ENCODE measurements at regions not wholly inside any gene's neighbourhood (a gene's known extent, or its start where the extent isn't known, plus 50 kb on each side); places are given as distances from the start of the nearest gene placed in this dataset.

- no peak overlapping the region for H2AK5ac ChIP-seq (ENCODE audit: insufficient read length, low read length)
Measured at GRCh38 chr18:24535527-24536295, 75.3 kb downstream of the HRH4 start.

More at GRCh38 chr18:24535527-24536295, 75.3 kb downstream of the HRH4 start:
- no peak overlapping the region for H2BK120ac ChIP-seq (ENCODE audit: low read depth, low read length, poor library complexity, severe bottlenecking)
- H3K79me1 ChIP-seq (ENCODE audit: insufficient read depth, low read depth, low read length, poor library complexity, severe bottlenecking) = no peaks in the 10 kb centered on the region
- H3K9me3 ChIP-seq (ENCODE audit: control insufficient read depth, low read depth, low read length) = no peaks in the 10 kb centered on the region
- Mint-ChIP-seq H3K36me3 (ENCODE audit: insufficient read depth in 1 of 3, low read depth in 3 of 3) (no peaks in the 10 kb centered on the region), H3K27ac (no peak overlapping the region), H3K4me1 (peaks cover 0 to 5% of the 10 kb centered on the region in 2 experiments; a peak in 1 of 4 replicates), H3K27me3 (ENCODE audit: low read depth) (peaks cover 5% of the 10 kb centered on the region), H3K9me3 (no peaks in the 10 kb centered on the region), H3K4me3 (no peak overlapping the region)
- no peak overlapping the region for H3K4ac ChIP-seq (ENCODE audit: low read depth, low read length)
- no CpG with 5 or more reads among the region's 3 CpGs for WGBS (ENCODE audit: extremely low coverage, insufficient read length, low lambda C conversion rate)
- H3K27me3 ChIP-seq (ENCODE audit: insufficient read depth, low read length) = no peaks in the 10 kb centered on the region
- no peak overlapping the region for H3T11ph ChIP-seq (ENCODE audit: low read length)
- H3K14ac ChIP-seq (ENCODE audit: insufficient read depth, low read length) = no peak overlapping the region
- no peaks in the 10 kb centered on the region for H4K20me1 ChIP-seq (ENCODE audit: control insufficient read depth, insufficient read depth, insufficient read length)
- H4K8ac ChIP-seq (replicated peaks; ENCODE audit: insufficient read length, low read depth, low read length) = no peak overlapping the region
- no peak overlapping the region for H2BK12ac ChIP-seq (ENCODE audit: insufficient read length, low read depth, low read length)
- DNase-seq = no peak
- no peak overlapping the region for H2BK20ac ChIP-seq (ENCODE audit: low read depth, low read length, poor library complexity, severe bottlenecking)
- no peak for TF ChIP-seq CTCF (conservative IDR thresholded peaks at IDR 0.05)
- H3K56ac ChIP-seq (ENCODE audit: insufficient read length, low read depth, low read length) = no peak overlapping the region
- no peak overlapping the region for H3K9ac ChIP-seq (ENCODE audit: extremely low read depth, insufficient read length, low read length)
- H3K18ac ChIP-seq (ENCODE audit: insufficient read length, low read depth, low read length) = no peak overlapping the region
- H3K4me1 ChIP-seq (ENCODE audit: insufficient read depth, low read length) = no peaks in the 10 kb centered on the region
- H2AFZ ChIP-seq (ENCODE audit: low read length) = no peak overlapping the region
- H3K4me2 ChIP-seq (ENCODE audit: insufficient read depth, insufficient read length, low read length) = no peak overlapping the region
- H3K23ac ChIP-seq (ENCODE audit: insufficient read length, low read depth, low read length) = no peak overlapping the region
- H2BK5ac ChIP-seq (ENCODE audit: insufficient read length, low read length) = no peak overlapping the region
- H4K91ac ChIP-seq (ENCODE audit: insufficient read length, low read depth, low read length) = no peak overlapping the region
- no peak overlapping the region for H4K5ac ChIP-seq (ENCODE audit: insufficient read length, low read depth, low read length)
- H3K23me2 ChIP-seq (ENCODE audit: insufficient read length, low read depth, low read length, poor library complexity, severe bottlenecking) = no peaks in the 10 kb centered on the region
- no peak overlapping the region for H2BK15ac ChIP-seq (ENCODE audit: low read depth, low read length)
- no peaks in the 10 kb centered on the region; the same call in 1 of the 2 replicates for H3K79me2 ChIP-seq (ENCODE audit: insufficient read depth, low read length)
- no peak overlapping the region for H3K27ac ChIP-seq (ENCODE audit: insufficient read length, low read depth, low read length)
